GM12878 (cell line): ENCODE measurements at regions not wholly inside any gene's neighbourhood (a gene's known extent, or its start where the extent isn't known, plus 50 kb on each side); places are given as distances from the start of the nearest gene placed in this dataset.

Experiments used
- ATAC-seq: fragments of 200-7000 bp; cut with Tn5 transposase; 3 replicates; pipeline ENCODE4 v1.9.1; 2020; ENCODE audit warnings: mild to moderate bottlenecking, moderate library complexity
- BruUV-seq: library from RNA; stranded (reverse); fragments of 400-500 nt; replicated peaks from 2 replicates; lab custom pipeline; 2021; lab: Mats Ljungman, UMichigan
- CTCF ChIA-PET: fragments of 300-600 bp; sonication (Branson Sonifier 250); formaldehyde crosslinking; extraction: SDS; loops from one replicate; lab custom pipeline; 2021; ENCODE audit warnings: inconsistent platforms; lab: Yijun Ruan, JAX
- POLR2A ChIA-PET: fragments of 350-600 bp; formaldehyde crosslinking; extraction: SDS; loops from one replicate; lab custom pipeline; 2021; ENCODE audit warnings: inconsistent platforms; lab: Charles Lee
- RAD21 ChIA-PET: fragments of 300-600 bp; sonication (Branson Sonifier 250); formaldehyde crosslinking; loops from one replicate; lab custom pipeline; 2023; ENCODE audit warnings: antibody characterized with exemption; ENCODE audit not compliant: unreplicated experiment; lab: Charles Lee
- SMC1A ChIA-PET: fragments of 300-600 bp; sonication (Branson Sonifier 250); formaldehyde crosslinking; loops from one replicate; lab custom pipeline; 2023; ENCODE audit not compliant: unreplicated experiment, uncharacterized antibody; lab: Charles Lee
- DNase-seq: peaks from one replicate; pipeline ENCODE4 v3.0.0-alpha.2; 2011; ENCODE audit warnings: low read depth, low spot score
- FAIRE-seq: peaks from 3 replicates; lab custom pipeline; 2011; peaks lifted over from hg19 to GRCh38; lab: Jason Lieb, UNC
- H2AFZ ChIP-seq: 2 replicates; pipeline ENCODE4 v1.6.0; 2011; ENCODE audit warnings: low read depth, low read length, control low read depth; ENCODE audit not compliant: control insufficient read depth
- H3K27ac ChIP-seq: 2 replicates; pipeline ENCODE4 v1.5.1; 2011; ENCODE audit warnings: control low read depth; ENCODE audit not compliant: control insufficient read depth, insufficient read depth
- H3K27me3 ChIP-seq, 2 experiments: replicated peaks in 1 of 2; 2 replicates each; pipeline versions ENCODE4 v1.6.0 to v1.6.1; 2011; ENCODE audit warnings: low read length in 1 of 2; ENCODE audit not compliant: control insufficient read depth in 2 of 2, insufficient read depth in 2 of 2
- H3K36me3 ChIP-seq, 2 experiments: 2 replicates each; pipeline ENCODE4 v1.5.1; 2011; ENCODE audit warnings: low read length in 1 of 2; ENCODE audit not compliant: control insufficient read depth in 2 of 2, insufficient read depth in 2 of 2
- H3K4me1 ChIP-seq: 2 replicates; pipeline ENCODE4 v1.6.1; 2011; ENCODE audit warnings: mild to moderate bottlenecking, low read length, moderate library complexity, mixed read lengths; ENCODE audit not compliant: control insufficient read depth, insufficient read depth
- H3K4me2 ChIP-seq: 2 replicates; pipeline ENCODE4 v1.6.0; 2011; ENCODE audit warnings: control low read depth; ENCODE audit not compliant: control insufficient read depth, insufficient read depth
- H3K4me3 ChIP-seq: fragments of 200-600 bp; sonication (generic); 2 replicates; pipeline ENCODE4 v1.5.1; 2016
- H3K79me2 ChIP-seq: 2 replicates; pipeline ENCODE4 v1.6.0; 2011; ENCODE audit warnings: low read length; ENCODE audit not compliant: control insufficient read depth, insufficient read depth
- H3K9ac ChIP-seq: 2 replicates; pipeline ENCODE4 v1.8.0; 2011; ENCODE audit warnings: low read length, control low read depth, mixed read lengths; ENCODE audit not compliant: control insufficient read depth, insufficient read depth
- H3K9me3 ChIP-seq: replicated peaks from 3 replicates; pipeline ENCODE4 v1.5.1; 2011; ENCODE audit warnings: mild to moderate bottlenecking, low read length; ENCODE audit not compliant: control insufficient read depth, insufficient read depth
- H4K20me1 ChIP-seq: 2 replicates; pipeline ENCODE4 v1.6.0; 2011; ENCODE audit not compliant: control insufficient read depth, insufficient read depth
- E2F8 ChIP-seq: fragments of 450-650 bp; IDR thresholded peaks from 2 replicates; pipeline ENCODE4 v1.6.1; 2018; ENCODE audit warnings: mild to moderate bottlenecking, low read depth, moderate library complexity; ENCODE audit not compliant: partially characterized antibody
- ETV6 ChIP-seq, 2 experiments: fragments of 450-650 bp in 1 of 2; IDR thresholded peaks in 1 of 2; conservative IDR thresholded peaks in 1 of 2; 2 replicates each; pipeline ENCODE4 v1.6.1; 2014; ENCODE audit warnings: antibody characterized with exemption in 1 of 2, borderline replicate concordance in 1 of 2, low read depth in 1 of 2, mild to moderate bottlenecking in 1 of 2, moderate library complexity in 1 of 2
- IRF4 ChIP-seq: IDR thresholded peaks from 2 replicates; pipeline ENCODE4 v1.6.1; 2011; ENCODE audit warnings: low read depth, low read length
- MEF2B ChIP-seq: fragments of 450-650 bp; IDR thresholded peaks from 2 replicates; pipeline ENCODE4 v1.6.1; 2018; ENCODE audit warnings: mild to moderate bottlenecking, moderate library complexity; ENCODE audit not compliant: partially characterized antibody, poor library complexity, severe bottlenecking
- MLLT1 ChIP-seq: fragments of 450-650 bp; IDR thresholded peaks from 2 replicates; pipeline ENCODE4 v1.6.1; 2016; ENCODE audit warnings: mild to moderate bottlenecking
- MTA2 ChIP-seq: fragments of 450-650 bp; IDR thresholded peaks from 2 replicates; pipeline ENCODE4 v1.6.1; 2016; ENCODE audit warnings: low read depth, mild to moderate bottlenecking, moderate library complexity
- PKNOX1 ChIP-seq: fragments of 450-650 bp; IDR thresholded peaks from 2 replicates; pipeline ENCODE4 v1.6.1; 2016; ENCODE audit warnings: mild to moderate bottlenecking
- PRDM15 ChIP-seq: fragments of 450-650 bp; formaldehyde crosslinking; IDR thresholded peaks from 2 replicates; pipeline ENCODE4 v1.4.0; 2020; ENCODE audit warnings: mild to moderate bottlenecking, moderate library complexity
- SIN3A ChIP-seq: IDR thresholded peaks from 2 replicates; pipeline ENCODE4 v1.6.1; 2012; ENCODE audit warnings: low read depth, low read length, improper control_type of control experiment
- WGBS: methylation state at CpG from one replicate; pipeline ENCODE4 v1.1.6; 2016; ENCODE audit warnings: low lambda C conversion rate; ENCODE audit not compliant: insufficient replicate concordance, insufficient coverage; ENCODE audit errors: missing lambda C conversion rate; 5-methylcytosine and 5-hydroxymethylcytosine counted together
- in situ Hi-C: fragments of 300-500 bp; cut with MboI; formaldehyde crosslinking; loops from 9 replicates; pipeline ENCODE4 v1.14.3; 2018; ENCODE audit warnings: mixed read lengths
- intact Hi-C: fragments of 100-400 bp; cut with micrococcal nuclease; formaldehyde crosslinking; loops from one replicate; pipeline ENCODE4 v1.14.2; 2022; ENCODE audit not compliant: unreplicated experiment

- Histone ChIP-seq H3K79me2 (no peaks in the 10 kb centered on the region), H3K27me3 (no peaks in the 10 kb centered on the region), H3K4me2 (no peak overlapping the region), H3K4me3 (no peak overlapping the region), H4K20me1 (no peaks in the 10 kb centered on the region), H3K36me3 (no peaks in the 10 kb centered on the region), H3K27ac (no peak overlapping the region), H2AFZ (no peak overlapping the region; the same call in 1 of the 2 replicates), H3K9me3 (peaks cover 2% of the 10 kb centered on the region; the same call in 2 of the 3 replicates), H3K4me1 (peaks cover 16% of the 10 kb centered on the region), H3K9ac (no peak overlapping the region)
- ATAC-seq (no peak), DNase-seq (no peak), FAIRE-seq (no peak)
- BruUV-seq, result no TSS peak
- intact Hi-C loops, result loop anchor here (5.0 kb wide), 1 partner anchor 244 kb away; no protein-coding TSS in a partner anchor
- SMC1A ChIA-PET, result interaction anchor here (0.7 to 3.2 kb wide), 12 partner anchors 10 to 589 kb away, joined by 3 to 15 read pairs (median 6); no protein-coding TSS in a partner anchor
- in situ Hi-C loops, result no loop called here
- RAD21 ChIA-PET, result interaction anchor here (0.6 to 3.0 kb wide), 10 partner anchors 11 to 246 kb away, joined by 3 to 13 read pairs (median 4); no protein-coding TSS in a partner anchor
- CTCF ChIA-PET, result interaction anchor here (0.6 to 2.1 kb wide), 4 partner anchors 12 to 728 kb away, joined by 3 to 6 read pairs (median 3); no protein-coding TSS in a partner anchor
- 12% methylated on average over 3 of the region's 3 CpGs for WGBS
- POLR2A ChIA-PET, result interaction anchor here (0.7 to 2.9 kb wide), 3 partner anchors 11 to 50 kb away, joined by 3 to 8 read pairs (median 4); no protein-coding TSS in a partner anchor
- TF ChIP-seq MTA2 (0 out of 2 replicates have a peak, but pooled peaks have one; percentile 25), IRF4 (no peak), SIN3A (no peak), ETV6 (conservative IDR thresholded peaks at IDR 0.05 in 1 of 2, IDR thresholded peaks at IDR 0.05 in 1 of 2; ENCODE audit: borderline replicate concordance in 1 of 2, low read depth in 1 of 2) (0 out of 4 replicates have a peak, but pooled peaks of 1 of the 2 experiments have one; percentile 18), E2F8 (no peak), MLLT1 (no peak), MEF2B (no peak), PRDM15 (no peak), PKNOX1 (no peak)
Measured at GRCh38 chr15:95987886-95988573, 342.5 kb upstream of the NR2F2 start.
